ENCODE measurements at regions not wholly inside any gene's neighbourhood (a gene's known extent, or its start where the extent isn't known, plus 50 kb on each side); places are given as distances from the start of the nearest gene placed in this dataset.

GRCh38 chr9:101993771-101994170 is 255.3 kb upstream of the GRIN3A start:
- no peaks in the 10 kb centered on the region for H3K27me3 ChIP-seq
- TF ChIP-seq, protein P1, sequence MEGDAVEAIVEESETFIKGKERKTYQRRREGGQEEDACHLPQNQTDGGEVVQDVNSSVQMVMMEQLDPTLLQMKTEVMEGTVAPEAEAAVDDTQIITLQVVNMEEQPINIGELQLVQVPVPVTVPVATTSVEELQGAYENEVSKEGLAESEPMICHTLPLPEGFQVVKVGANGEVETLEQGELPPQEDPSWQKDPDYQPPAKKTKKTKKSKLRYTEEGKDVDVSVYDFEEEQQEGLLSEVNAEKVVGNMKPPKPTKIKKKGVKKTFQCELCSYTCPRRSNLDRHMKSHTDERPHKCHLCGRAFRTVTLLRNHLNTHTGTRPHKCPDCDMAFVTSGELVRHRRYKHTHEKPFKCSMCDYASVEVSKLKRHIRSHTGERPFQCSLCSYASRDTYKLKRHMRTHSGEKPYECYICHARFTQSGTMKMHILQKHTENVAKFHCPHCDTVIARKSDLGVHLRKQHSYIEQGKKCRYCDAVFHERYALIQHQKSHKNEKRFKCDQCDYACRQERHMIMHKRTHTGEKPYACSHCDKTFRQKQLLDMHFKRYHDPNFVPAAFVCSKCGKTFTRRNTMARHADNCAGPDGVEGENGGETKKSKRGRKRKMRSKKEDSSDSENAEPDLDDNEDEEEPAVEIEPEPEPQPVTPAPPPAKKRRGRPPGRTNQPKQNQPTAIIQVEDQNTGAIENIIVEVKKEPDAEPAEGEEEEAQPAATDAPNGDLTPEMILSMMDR (IDR thresholded peaks at IDR 0.05) = no peak
- no peak for TF ChIP-seq POLR2A (IDR thresholded peaks at IDR 0.05)
- no peak overlapping the region for H3K4me3 ChIP-seq
- no peaks in the 10 kb centered on the region for H3K4me1 ChIP-seq
- no peaks in the 10 kb centered on the region for H3K36me3 ChIP-seq
- no peaks in the 10 kb centered on the region for H3K9me3 ChIP-seq
- H3K27ac ChIP-seq = no peak overlapping the region
- DNase-seq = no peak
- intact Hi-C loops (cut with DNase I; ENCODE audit: low total_unique reads) = no loop called here

DNA sequence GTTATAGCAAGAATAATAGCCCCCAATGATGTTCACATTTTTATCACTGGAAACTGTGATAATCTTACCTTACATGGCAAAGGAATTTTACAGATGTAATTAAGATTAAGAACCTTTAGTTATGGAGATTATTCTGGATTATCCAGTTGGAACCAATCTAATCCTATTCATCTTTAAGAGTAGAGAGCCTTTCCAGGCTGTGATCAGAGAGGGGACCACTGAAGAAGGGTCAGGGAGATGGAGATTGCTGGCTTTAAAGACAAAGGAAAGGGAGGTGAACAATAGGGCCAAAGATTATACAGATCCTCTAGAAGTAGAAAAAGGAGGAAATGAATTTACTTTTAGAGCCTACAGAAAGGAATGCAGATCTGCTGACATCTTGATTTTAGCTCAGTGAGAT is 253.5 kb upstream of the GRIN3A start:
- intact Hi-C loops (cut with DNase I; ENCODE audit: low total_unique reads) = no loop called here
- Histone ChIP-seq H3K36me3 (no peaks in the 10 kb centered on the region), H3K4me3 (no peak overlapping the region), H3K4me1 (no peaks in the 10 kb centered on the region), H3K27me3 (no peaks in the 10 kb centered on the region), H3K9me3 (no peaks in the 10 kb centered on the region), H3K27ac (no peak overlapping the region)
- no peak for DNase-seq
- TF ChIP-seq, protein P1 (IDR thresholded peaks at IDR 0.05) = no peak
- TF ChIP-seq POLR2A (IDR thresholded peaks at IDR 0.05) = no peak

DNA sequence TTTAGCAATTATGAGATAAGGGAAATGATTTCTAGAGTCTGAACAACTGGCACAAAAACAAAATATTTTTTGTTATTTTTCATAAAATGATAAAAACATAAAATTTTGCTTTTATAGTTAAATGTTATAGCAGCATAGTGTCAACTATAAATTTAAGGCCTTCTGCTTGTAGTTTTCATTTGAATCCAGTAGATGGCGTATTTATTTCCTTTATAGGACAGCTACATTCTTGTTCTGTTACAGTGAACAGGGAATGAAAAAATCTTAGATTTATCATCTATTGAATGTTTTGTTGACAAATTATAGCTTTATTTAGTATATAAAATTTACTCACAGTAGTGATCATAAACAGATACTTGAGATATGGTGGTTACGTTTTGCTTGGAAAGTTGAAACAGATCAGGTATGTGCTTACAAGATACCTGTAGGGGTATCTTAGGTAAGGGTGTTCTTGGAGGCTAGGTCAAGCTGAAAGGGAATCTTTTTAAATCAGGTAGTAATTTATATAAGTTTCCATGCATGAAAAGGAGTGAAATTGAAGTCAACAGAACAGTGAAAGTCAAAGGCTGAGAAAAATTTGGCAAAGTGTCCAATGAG is 239.3 kb upstream of the GRIN3A start:
- no peak for DNase-seq
- Histone ChIP-seq H3K4me3 (no peak overlapping the region), H3K36me3 (no peaks in the 10 kb centered on the region), H3K4me1 (no peaks in the 10 kb centered on the region), H3K9me3 (no peaks in the 10 kb centered on the region), H3K27me3 (no peaks in the 10 kb centered on the region), H3K27ac (no peak overlapping the region)
- TF ChIP-seq, protein P1 (IDR thresholded peaks at IDR 0.05) = peak in 2 of 4 experiments; percentile 7 to 28
- no peak for TF ChIP-seq POLR2A (IDR thresholded peaks at IDR 0.05)
- intact Hi-C loops (cut with DNase I; ENCODE audit: low total_unique reads) = no loop called here

DNA sequence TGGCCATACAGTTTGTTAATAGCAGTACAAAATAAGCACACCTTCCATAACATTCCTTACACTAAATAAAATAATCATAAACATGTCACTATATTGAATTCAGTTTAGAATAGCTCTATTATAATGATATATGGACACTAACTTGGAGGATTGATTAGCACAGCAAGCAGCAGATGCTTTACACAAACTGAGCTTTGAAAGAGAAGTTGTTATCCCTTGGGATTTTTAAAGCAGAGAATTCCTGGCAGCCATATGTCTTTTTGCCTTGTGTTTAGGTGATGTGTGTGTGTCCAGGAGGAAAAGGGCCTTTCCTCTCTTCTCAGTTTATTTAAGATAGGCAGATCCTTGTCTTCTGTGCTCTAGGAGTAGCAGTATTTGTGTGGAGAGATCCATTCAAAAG is 232.2 kb upstream of the GRIN3A start:
- no peak for DNase-seq
- Histone ChIP-seq H3K27me3 (no peaks in the 10 kb centered on the region), H3K9me3 (no peaks in the 10 kb centered on the region), H3K4me1 (no peaks in the 10 kb centered on the region), H3K27ac (no peak overlapping the region), H3K36me3 (no peaks in the 10 kb centered on the region), H3K4me3 (no peak overlapping the region)
- TF ChIP-seq, protein P1 (IDR thresholded peaks at IDR 0.05) = no peak
- TF ChIP-seq POLR2A (IDR thresholded peaks at IDR 0.05) = no peak
- intact Hi-C loops (cut with DNase I; ENCODE audit: low total_unique reads) = no loop called here

DNA sequence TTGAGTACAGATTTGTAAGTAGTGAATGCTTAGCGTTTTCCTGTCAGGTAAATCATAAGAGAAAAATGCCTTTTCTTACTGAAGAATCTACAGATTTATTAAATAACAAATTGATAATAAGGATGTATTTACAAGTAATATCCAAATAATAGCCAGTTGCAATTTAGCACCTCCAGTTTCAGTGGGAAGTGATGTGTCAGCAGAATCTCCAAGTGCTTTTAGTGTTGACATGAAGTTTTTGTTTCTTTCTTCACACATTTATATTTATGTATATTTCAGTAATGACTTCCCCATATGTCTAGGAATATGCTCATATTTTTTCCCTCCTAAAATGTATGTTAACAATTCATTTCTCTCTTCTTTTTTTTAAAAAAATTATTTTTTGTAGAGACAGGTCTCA is 229.9 kb upstream of the GRIN3A start:
- H3K36me3 ChIP-seq = no peaks in the 10 kb centered on the region
- no peak overlapping the region for H3K4me3 ChIP-seq
- intact Hi-C loops (cut with DNase I; ENCODE audit: low total_unique reads) = no loop called here
- no peaks in the 10 kb centered on the region for H3K27me3 ChIP-seq
- H3K9me3 ChIP-seq = no peaks in the 10 kb centered on the region
- H3K4me1 ChIP-seq = no peaks in the 10 kb centered on the region
- no peak for TF ChIP-seq POLR2A (IDR thresholded peaks at IDR 0.05)
- TF ChIP-seq, protein P1 (IDR thresholded peaks at IDR 0.05) = no peak
- H3K27ac ChIP-seq = no peak overlapping the region
- no peak for DNase-seq

Measured in uterus (tissue), 3 donors.